ENCODE measurements at regions not wholly inside any gene's neighbourhood (a gene's known extent, or its start where the extent isn't known, plus 50 kb on each side); places are given as distances from the start of the nearest gene placed in this dataset.

DNA sequence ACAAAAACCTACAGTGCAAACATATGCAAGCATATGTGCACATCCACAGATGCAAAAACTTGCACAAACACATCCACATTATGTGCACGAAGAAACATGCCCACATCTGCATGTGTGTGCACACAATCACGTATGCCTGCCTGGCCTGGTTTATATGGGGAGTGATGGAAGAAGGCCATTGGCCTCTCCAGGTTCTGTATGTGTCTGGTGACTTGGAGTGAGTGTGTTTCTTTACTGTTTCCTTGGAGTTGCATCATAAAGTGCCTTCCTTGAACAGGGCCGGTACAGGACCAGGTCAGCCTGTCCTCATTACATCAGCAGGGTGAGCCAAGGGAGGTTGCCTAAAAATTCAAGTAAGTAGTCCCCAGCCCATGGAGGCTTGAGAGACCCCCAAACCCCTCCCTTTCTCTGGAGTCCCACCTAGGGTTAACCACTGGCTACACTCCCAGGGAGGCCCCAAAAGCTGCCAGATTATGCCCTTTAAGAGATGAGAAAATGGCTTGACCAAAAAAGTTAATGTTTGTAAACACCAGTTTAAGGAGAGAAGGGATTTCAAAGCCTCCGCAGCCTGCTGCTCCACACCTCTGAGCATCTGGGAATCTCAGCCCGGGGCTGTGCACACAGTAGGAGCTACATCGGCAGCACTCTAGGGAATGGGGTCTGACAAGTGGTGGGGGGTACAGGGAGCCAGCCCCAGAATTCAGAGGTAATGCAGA lies 140.8 kb downstream of the VEGFA start (continued):
- TF ChIP-seq, protein P1, sequence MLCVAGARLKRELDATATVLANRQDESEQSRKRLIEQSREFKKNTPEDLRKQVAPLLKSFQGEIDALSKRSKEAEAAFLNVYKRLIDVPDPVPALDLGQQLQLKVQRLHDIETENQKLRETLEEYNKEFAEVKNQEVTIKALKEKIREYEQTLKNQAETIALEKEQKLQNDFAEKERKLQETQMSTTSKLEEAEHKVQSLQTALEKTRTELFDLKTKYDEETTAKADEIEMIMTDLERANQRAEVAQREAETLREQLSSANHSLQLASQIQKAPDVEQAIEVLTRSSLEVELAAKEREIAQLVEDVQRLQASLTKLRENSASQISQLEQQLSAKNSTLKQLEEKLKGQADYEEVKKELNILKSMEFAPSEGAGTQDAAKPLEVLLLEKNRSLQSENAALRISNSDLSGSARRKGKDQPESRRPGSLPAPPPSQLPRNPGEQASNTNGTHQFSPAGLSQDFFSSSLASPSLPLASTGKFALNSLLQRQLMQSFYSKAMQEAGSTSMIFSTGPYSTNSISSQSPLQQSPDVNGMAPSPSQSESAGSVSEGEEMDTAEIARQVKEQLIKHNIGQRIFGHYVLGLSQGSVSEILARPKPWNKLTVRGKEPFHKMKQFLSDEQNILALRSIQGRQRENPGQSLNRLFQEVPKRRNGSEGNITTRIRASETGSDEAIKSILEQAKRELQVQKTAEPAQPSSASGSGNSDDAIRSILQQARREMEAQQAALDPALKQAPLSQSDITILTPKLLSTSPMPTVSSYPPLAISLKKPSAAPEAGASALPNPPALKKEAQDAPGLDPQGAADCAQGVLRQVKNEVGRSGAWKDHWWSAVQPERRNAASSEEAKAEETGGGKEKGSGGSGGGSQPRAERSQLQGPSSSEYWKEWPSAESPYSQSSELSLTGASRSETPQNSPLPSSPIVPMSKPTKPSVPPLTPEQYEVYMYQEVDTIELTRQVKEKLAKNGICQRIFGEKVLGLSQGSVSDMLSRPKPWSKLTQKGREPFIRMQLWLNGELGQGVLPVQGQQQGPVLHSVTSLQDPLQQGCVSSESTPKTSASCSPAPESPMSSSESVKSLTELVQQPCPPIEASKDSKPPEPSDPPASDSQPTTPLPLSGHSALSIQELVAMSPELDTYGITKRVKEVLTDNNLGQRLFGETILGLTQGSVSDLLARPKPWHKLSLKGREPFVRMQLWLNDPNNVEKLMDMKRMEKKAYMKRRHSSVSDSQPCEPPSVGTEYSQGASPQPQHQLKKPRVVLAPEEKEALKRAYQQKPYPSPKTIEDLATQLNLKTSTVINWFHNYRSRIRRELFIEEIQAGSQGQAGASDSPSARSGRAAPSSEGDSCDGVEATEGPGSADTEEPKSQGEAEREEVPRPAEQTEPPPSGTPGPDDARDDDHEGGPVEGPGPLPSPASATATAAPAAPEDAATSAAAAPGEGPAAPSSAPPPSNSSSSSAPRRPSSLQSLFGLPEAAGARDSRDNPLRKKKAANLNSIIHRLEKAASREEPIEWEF (CRISPR knock-in tag; IDR thresholded peaks at IDR 0.05), result no peak
- TF ChIP-seq, protein P2, sequence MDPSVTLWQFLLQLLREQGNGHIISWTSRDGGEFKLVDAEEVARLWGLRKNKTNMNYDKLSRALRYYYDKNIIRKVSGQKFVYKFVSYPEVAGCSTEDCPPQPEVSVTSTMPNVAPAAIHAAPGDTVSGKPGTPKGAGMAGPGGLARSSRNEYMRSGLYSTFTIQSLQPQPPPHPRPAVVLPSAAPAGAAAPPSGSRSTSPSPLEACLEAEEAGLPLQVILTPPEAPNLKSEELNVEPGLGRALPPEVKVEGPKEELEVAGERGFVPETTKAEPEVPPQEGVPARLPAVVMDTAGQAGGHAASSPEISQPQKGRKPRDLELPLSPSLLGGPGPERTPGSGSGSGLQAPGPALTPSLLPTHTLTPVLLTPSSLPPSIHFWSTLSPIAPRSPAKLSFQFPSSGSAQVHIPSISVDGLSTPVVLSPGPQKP (CRISPR knock-in tag; IDR thresholded peaks at IDR 0.05), result no peak
- TF ChIP-seq ZNF79 (CRISPR knock-in tag; IDR thresholded peaks at IDR 0.05; ENCODE audit: low read depth) (peak; percentile 44; the same call in 1 of the 2 replicates), FOXA1 (IDR thresholded peaks at IDR 0.05; ENCODE audit: borderline replicate concordance) (no peak), NR1H2 (CRISPR knock-in tag; IDR thresholded peaks at IDR 0.05) (no peak), ZNF644 (tag; IDR thresholded peaks at IDR 0.05; ENCODE audit: low read depth) (peak; percentile 88), NR2F6 (CRISPR knock-in tag; IDR thresholded peaks at IDR 0.05) (peak; percentile 24; the same call in 1 of the 2 replicates), ZNF224 (CRISPR knock-in tag; IDR thresholded peaks at IDR 0.05) (no peak), TSC22D4 (tag; IDR thresholded peaks at IDR 0.05) (no peak), SAFB2 (IDR thresholded peaks at IDR 0.05; ENCODE audit: borderline replicate concordance, low read depth, low read length, severe bottlenecking) (no peak), RBBP5 (IDR thresholded peaks at IDR 0.05; ENCODE audit: borderline replicate concordance, insufficient read depth, low read length, poor library complexity, severe bottlenecking) (no peak), PRPF4 (IDR thresholded peaks at IDR 0.05; ENCODE audit: insufficient read depth, low read depth, low read length, poor library complexity, severe bottlenecking) (no peak), MAFK (IDR thresholded peaks at IDR 0.05; ENCODE audit: low read length) (no peak), KLF1 (tag; IDR thresholded peaks at IDR 0.05) (no peak), L3MBTL2 (IDR thresholded peaks at IDR 0.05) (peak; percentile 72; the same call in 1 of the 2 replicates), SMARCC2 (IDR thresholded peaks at IDR 0.05; ENCODE audit: low read depth) (no peak), SAFB (IDR thresholded peaks at IDR 0.05; ENCODE audit: borderline replicate concordance, low read depth, low read length) (no peak)
- TF ChIP-seq, protein P3, sequence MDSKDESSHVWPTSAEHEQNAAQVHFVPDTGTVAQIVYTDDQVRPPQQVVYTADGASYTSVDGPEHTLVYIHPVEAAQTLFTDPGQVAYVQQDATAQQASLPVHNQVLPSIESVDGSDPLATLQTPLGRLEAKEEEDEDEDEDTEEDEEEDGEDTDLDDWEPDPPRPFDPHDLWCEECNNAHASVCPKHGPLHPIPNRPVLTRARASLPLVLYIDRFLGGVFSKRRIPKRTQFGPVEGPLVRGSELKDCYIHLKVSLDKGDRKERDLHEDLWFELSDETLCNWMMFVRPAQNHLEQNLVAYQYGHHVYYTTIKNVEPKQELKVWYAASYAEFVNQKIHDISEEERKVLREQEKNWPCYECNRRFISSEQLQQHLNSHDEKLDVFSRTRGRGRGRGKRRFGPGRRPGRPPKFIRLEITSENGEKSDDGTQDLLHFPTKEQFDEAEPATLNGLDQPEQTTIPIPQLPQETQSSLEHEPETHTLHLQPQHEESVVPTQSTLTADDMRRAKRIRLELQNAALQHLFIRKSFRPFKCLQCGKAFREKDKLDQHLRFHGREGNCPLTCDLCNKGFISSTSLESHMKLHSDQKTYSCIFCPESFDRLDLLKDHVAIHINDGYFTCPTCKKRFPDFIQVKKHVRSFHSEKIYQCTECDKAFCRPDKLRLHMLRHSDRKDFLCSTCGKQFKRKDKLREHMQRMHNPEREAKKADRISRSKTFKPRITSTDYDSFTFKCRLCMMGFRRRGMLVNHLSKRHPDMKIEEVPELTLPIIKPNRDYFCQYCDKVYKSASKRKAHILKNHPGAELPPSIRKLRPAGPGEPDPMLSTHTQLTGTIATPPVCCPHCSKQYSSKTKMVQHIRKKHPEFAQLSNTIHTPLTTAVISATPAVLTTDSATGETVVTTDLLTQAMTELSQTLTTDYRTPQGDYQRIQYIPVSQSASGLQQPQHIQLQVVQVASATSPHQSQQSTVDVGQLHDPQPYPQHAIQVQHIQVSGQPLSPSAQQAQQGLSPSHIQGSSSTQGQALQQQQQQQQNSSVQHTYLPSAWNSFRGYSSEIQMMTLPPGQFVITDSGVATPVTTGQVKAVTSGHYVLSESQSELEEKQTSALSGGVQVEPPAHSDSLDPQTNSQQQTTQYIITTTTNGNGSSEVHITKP (IDR thresholded peaks at IDR 0.05; ENCODE audit: partially characterized antibody), result no peak

Data from K562 (cell line).